ENCODE measurements at regions not wholly inside any gene's neighbourhood (a gene's known extent, or its start where the extent isn't known, plus 50 kb on each side); places are given as distances from the start of the nearest gene placed in this dataset.
A peak's percentile ranks its signal among the peaks of the same experiment; 100 is the strongest.

DNA sequence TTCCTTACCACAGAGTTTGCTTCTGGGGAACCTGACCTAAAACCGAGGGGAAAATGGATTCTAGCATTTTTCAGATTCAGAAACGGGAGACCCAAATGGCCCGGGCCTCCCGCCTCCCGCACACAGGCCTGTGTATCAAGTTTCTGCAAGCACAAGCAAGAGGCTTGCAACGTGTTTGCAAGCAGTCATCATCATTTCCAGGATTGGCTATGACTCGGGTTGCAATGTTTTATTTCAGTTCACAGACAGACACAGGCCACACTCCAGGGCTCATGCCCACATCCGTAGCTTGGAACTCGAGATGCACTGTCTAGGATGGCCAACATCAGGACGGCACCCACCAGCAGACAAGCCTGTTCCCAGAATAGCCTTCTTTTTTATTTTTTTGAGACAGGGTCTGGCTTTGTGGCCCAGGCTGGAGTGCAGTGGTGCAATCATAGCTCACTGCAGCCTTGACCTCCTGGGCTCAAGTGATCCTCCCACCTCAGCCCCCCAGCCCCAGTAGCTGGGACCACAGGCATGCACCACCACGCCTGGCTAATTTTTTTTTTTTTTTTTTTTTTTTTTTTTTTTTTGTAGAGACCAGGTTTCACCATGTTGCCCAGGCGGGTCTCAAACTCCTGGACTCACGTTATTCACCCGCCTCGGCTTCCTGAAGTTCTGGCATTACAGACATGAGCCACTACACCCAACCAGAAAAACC, 68.1 kb upstream of the FOXK1 start:
- DNase-seq = peak; percentile 82

DNA sequence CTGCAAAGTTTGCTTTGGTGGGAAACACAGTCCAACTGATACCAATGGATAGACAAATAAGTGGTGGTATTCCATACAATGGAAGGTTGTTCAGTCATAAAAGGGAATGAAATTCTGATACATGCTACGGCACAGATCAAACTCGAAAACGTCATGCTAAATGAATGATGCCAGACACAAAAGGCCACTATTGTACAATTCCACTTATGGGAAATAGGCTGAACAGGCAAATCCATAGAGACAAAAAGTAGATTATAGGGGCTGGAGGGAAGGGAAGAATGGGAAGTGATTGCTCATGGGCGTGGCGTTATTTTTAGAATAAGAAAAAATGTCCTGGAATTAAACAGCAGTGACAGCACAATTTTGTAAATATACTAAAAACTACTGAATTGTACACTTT, 66.0 kb upstream of the FOXK1 start:
- DNase-seq = no peak

DNA sequence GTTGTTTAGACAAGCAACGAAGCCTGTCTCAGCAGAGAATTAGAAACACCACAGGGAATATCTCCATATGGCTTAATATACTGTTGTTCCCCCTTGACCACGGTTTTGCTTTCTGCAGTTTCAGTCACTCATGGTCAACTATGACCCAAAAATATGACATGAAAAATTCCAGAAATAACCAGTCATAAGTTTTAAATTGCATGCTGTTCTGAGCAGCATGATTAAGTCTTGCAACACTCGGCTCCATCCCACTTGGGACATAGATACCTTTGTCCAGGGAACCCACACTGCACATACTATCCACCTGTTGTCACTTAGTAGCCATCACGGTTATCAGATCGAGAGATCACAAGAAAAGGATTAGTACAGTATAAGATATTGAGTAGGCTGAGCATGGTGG, 60.7 kb upstream of the FOXK1 start:
- peak; percentile 69 for DNase-seq

DNA sequence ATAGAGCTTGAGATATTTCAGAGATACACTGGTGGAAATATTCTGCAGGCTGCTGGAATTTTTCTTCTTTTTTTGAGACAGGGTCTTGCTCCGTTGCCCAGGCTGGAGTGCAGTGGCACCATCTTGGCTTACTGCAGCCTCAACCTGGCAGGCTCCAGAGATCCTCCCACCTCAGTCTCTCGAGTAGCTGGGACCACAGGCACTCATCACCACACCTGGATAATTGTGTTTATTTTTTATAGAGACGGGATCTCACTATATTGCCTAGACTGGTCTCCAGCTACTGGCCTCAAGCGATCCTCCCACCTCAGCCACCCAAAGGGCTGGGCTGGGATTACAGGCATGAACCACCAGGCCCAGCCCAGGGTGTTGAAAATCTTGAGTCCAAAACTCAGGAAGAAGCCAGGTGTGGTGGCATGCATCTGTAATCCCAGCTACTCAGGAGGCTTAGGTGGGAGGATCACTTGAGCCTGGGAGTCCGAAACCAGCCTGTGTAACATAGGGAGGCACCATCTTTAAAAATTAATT, 55.7 kb upstream of the FOXK1 start:
- no peak for DNase-seq

GRCh38 chr7:4629287-4629895, 52.7 kb upstream of the FOXK1 start:
- no peak for DNase-seq

DNA sequence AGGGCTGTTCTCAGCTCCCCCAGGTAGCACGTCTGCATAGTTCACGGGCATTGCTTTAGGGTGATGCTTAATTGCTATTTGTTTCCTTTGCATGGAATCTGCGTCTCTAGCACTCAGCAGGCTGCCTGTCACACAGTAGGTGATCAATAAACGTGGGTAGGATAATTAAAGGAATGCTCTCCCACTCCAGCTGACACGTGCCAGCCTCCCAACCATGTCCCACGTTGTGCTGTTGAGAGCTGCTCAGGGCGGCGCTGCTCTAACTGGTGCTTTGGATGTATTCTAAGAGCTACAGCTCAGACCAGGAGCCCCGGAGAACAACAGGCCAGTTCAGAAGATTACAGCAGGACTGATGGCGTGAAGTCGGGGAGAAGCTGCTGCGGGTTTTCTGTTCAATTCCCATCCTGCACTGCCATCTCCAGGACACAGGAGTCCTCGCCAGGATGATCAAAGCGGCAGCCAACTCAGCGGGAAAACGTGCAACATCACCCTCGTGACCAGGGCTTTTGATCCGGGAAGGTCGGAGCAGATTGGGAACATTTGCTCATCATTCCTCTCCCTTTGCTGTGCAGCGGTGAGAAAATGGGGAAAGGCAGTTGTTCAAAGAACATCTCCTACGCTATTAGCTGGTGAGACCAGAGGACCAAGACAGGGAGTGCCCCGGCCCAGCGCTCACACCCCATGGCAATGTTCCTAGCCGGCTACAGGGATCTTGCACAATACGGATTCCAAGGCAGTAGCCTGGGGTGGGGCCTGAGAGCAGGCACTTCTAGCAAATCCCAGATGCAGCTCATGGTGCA, 50.5 kb upstream of the FOXK1 start:
- DNase-seq = peak; percentile 92

Measured in fibroblast of skin of scalp (primary cell).